T47D (cell line): ENCODE measurements at regions not wholly inside any gene's neighbourhood (a gene's known extent, or its start where the extent isn't known, plus 50 kb on each side); places are given as distances from the start of the nearest gene placed in this dataset.
A peak's percentile ranks its signal among the peaks of the same experiment; 100 is the strongest.

Experiments
- DNase-seq, 2 experiments: peaks; one replicate each; pipeline versions ENCODE4 v3.0.0 to v3.0.0-alpha.2; 2011 to 2012; ENCODE audit warnings: low read depth in 1 of 2, low spot score in 1 of 2
- JUND ChIP-seq: IDR thresholded peaks from 2 replicates; pipeline ENCODE4 v1.6.1; 2012; ENCODE audit warnings: low read depth
- in situ Hi-C: cut with HindIII; loops from 2 replicates; pipeline ENCODE4 v1.10.0; 2016; ENCODE audit warnings: low sequenced_read_pairs, low pct_unique_long_range_greater_than_20kb

GRCh38 chr9:95763006-95763405 is 112.5 kb upstream of the ERCC6L2 start:
- no peak for TF ChIP-seq JUND
- DNase-seq, result no peak
- in situ Hi-C loops, result no loop called here

- no peak for TF ChIP-seq JUND
- in situ Hi-C loops, result no loop called here
- DNase-seq, result no peak
Measured at GRCh38 chr9:95762322-95762721, 113.2 kb upstream of the ERCC6L2 start.

GRCh38 chr9:95760791-95761190 is 114.7 kb upstream of the ERCC6L2 start:
- no peak for DNase-seq
- in situ Hi-C loops, result no loop called here
- no peak for TF ChIP-seq JUND

GRCh38 chr9:95757439-95757838 is 118.1 kb upstream of the ERCC6L2 start:
- TF ChIP-seq JUND, result no peak
- no peak for DNase-seq
- in situ Hi-C loops, result no loop called here

GRCh38 chr9:95756986-95757385 is 118.5 kb upstream of the ERCC6L2 start:
- in situ Hi-C loops, result no loop called here
- peak; percentile 21 to 27 for DNase-seq
- no peak for TF ChIP-seq JUND

DNA sequence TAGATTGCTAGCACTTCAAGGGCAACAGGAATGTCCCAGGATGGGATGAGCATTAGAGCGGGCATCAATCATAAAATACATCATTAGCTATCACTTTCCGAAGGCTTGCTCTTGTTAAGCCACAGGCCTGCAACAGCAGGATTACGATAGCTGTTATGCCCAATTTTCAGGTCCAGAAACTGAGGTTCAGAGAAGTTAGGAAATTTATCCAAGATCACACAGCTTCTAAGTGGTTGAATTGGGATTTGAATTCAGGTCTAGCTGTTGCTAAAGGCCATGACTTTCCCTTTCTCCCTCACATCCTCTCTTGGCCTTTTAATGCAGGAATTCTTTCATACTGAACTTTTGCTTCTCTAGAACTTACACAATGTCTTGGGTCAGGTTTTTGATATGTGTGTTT is 119.4 kb upstream of the ERCC6L2 start:
- no peak for DNase-seq
- in situ Hi-C loops, result no loop called here
- TF ChIP-seq JUND, result no peak

GRCh38 chr9:95755421-95755730 is 120.1 kb upstream of the ERCC6L2 start:
- TF ChIP-seq JUND, result no peak
- in situ Hi-C loops, result no loop called here
- DNase-seq, result no peak

DNA sequence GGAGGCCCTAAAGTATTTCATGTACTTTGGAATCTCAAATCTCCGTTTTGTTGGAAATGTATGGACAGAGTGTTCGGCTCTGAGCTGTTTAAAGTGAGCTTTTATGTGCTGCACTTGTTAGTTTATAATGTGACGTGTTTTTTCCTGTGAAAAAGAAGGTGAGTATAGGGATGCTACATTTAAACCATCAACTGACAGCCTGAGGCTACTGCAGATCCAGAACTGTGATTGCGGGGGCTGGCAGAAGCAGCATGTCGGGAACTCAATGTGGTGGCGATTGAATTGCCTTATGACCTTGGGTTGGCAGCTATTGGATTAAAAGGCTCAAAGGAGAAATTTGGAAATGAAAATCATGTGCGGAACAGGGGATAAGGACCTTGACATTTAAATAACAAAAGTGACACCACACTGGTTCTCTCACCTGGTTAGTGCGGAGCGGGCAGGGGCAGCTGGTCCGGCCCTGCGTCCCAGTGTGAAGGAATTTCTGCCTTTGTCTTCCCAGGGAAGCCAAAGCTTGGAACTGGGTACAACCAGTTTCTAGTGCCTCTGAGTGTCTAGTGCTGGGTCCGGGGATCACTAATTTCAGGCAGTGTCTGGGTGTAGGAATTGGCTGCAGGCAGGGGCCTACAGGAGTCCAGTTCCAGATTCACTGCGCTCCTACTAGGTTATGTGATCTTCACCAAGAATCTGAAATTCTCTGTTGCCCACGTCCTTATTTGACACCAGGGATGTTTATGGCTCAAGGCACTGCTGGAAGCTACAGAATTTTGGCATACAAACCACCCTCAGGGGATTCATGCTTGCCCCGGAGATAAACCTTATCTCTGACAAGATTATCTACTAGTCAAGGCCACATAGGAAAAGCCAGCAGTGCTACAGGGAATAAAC is 120.7 kb upstream of the ERCC6L2 start:
- in situ Hi-C loops, result no loop called here
- TF ChIP-seq JUND, result no peak
- DNase-seq, result no peak

GRCh38 chr9:95753762-95754465 is 121.6 kb upstream of the ERCC6L2 start:
- no peak for DNase-seq
- TF ChIP-seq JUND, result no peak
- in situ Hi-C loops, result no loop called here

DNA sequence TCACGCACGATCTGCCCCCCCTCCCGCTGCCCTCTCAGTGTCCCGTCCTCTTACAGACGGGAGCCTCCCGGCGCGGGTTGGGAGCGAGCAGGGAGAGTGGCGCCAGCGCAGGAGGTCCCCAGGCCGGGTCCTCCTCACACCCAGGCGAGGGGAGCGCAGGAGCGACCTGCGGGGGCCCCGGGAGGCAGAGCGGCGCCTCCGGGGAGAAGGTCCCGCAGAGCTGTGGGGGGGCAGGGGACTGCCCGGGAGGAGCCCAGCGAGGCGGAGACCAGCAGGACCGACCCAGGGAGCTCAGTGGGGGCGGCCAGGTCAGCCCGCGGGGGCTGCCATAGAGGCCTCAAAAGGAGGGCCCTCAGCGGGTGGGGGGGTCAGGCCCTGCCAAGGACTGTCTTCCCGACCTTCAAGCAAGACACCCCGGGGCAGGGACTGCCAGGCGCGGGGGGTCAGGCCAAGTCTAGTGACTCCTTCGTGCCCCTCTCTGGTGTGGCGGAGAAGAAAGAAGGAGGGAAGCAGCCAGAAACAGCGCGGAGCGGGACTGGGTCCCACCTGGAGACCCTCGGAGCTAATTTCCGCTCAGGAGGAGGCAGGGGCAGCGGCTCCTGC is 123.3 kb upstream of the ERCC6L2 start:
- no peak for DNase-seq
- in situ Hi-C loops, result no loop called here

DNA sequence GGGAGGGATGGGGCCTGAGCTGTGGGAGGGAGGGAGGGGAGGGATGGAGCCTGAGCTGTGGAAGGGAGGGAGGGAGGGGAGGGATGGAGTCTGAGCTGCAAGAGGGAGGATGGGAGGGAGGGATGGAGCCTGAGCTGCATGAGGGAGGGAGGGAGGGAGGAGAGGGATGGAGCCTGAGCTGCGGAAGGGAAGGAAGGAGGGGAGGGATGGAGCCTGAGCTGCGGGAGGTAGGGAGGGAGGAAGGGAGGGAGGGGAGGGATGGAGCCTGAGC is 124.0 kb upstream of the ERCC6L2 start:
- in situ Hi-C loops, result no loop called here
- no peak for TF ChIP-seq JUND
- DNase-seq, result no peak

More for the DNA sequence above, 123.3 kb upstream of the ERCC6L2 start:
- no peak for TF ChIP-seq JUND

DNA sequence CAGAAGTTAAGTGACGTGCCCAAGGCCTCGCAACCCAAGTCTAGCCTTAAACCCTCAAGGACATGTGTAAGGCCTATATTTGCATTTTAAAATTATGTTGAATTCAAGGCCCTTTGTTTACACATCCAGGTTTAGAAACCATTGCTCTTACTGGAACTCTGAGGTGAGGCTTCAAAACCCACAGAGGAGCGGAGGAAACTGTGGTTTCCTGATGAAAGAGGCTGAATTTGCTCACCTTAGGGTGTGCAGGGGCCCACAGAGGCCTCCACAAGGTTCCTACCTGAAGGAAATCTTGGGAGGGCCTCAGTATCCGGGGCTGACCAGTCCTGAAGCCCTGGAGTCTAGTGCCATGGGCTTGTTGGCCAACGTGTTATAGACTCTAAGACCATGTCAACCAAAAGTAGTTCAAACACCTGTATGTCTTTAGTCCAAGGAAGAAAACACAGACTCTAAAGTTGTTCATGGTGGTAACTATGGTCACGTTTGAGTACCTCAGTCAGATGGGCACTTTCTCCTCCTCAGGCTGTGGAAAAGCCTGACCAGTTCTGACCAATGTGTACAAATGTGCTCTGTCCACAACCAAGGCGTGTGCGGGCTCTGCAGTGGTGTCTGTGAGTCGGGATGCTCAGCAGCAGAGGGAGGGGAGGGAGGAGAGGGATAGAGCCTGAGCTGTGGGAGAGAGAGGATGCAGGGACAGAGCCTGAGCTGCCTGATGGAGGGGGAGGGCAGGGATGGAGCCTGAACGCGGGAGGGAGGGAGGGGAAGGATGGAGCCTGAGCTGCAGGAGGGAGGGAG is 124.6 kb upstream of the ERCC6L2 start:
- TF ChIP-seq JUND, result no peak
- no peak for DNase-seq
- in situ Hi-C loops, result no loop called here

- in situ Hi-C loops, result no loop called here
- DNase-seq, result no peak
- no peak for TF ChIP-seq JUND
Measured at GRCh38 chr9:95749493-95749892, 126.0 kb upstream of the ERCC6L2 start.
